GM12878 (cell line): ENCODE measurements at regions not wholly inside any gene's neighbourhood (a gene's known extent, or its start where the extent isn't known, plus 50 kb on each side); places are given as distances from the start of the nearest gene placed in this dataset.

Source experiments
- ATAC-seq: fragments of 200-7000 bp; cut with Tn5 transposase; 3 replicates; pipeline ENCODE4 v1.9.1; 2020; ENCODE audit warnings: mild to moderate bottlenecking, moderate library complexity
- BruUV-seq: library from RNA; stranded (reverse); fragments of 400-500 nt; replicated peaks from 2 replicates; lab custom pipeline; 2021; lab: Mats Ljungman, UMichigan
- CTCF ChIA-PET: fragments of 300-600 bp; sonication (Branson Sonifier 250); formaldehyde crosslinking; extraction: SDS; loops from one replicate; lab custom pipeline; 2021; ENCODE audit warnings: inconsistent platforms; lab: Yijun Ruan, JAX
- POLR2A ChIA-PET: fragments of 350-600 bp; formaldehyde crosslinking; extraction: SDS; loops from one replicate; lab custom pipeline; 2021; ENCODE audit warnings: inconsistent platforms; lab: Charles Lee
- RAD21 ChIA-PET: fragments of 300-600 bp; sonication (Branson Sonifier 250); formaldehyde crosslinking; loops from one replicate; lab custom pipeline; 2023; ENCODE audit warnings: antibody characterized with exemption; ENCODE audit not compliant: unreplicated experiment; lab: Charles Lee
- SMC1A ChIA-PET: fragments of 300-600 bp; sonication (Branson Sonifier 250); formaldehyde crosslinking; loops from one replicate; lab custom pipeline; 2023; ENCODE audit not compliant: unreplicated experiment, uncharacterized antibody; lab: Charles Lee
- DNase-seq: peaks from one replicate; pipeline ENCODE4 v3.0.0-alpha.2; 2011; ENCODE audit warnings: low read depth, low spot score
- FAIRE-seq: peaks from 3 replicates; lab custom pipeline; 2011; peaks lifted over from hg19 to GRCh38; lab: Jason Lieb, UNC
- H2AFZ ChIP-seq: 2 replicates; pipeline ENCODE4 v1.6.0; 2011; ENCODE audit warnings: low read depth, low read length, control low read depth; ENCODE audit not compliant: control insufficient read depth
- H3K27ac ChIP-seq: 2 replicates; pipeline ENCODE4 v1.5.1; 2011; ENCODE audit warnings: control low read depth; ENCODE audit not compliant: control insufficient read depth, insufficient read depth
- H3K27me3 ChIP-seq, 2 experiments: replicated peaks in 1 of 2; 2 replicates each; pipeline versions ENCODE4 v1.6.0 to v1.6.1; 2011; ENCODE audit warnings: low read length in 1 of 2; ENCODE audit not compliant: control insufficient read depth in 2 of 2, insufficient read depth in 2 of 2
- H3K36me3 ChIP-seq, 2 experiments: 2 replicates each; pipeline ENCODE4 v1.5.1; 2011; ENCODE audit warnings: low read length in 1 of 2; ENCODE audit not compliant: control insufficient read depth in 2 of 2, insufficient read depth in 2 of 2
- H3K4me1 ChIP-seq: 2 replicates; pipeline ENCODE4 v1.6.1; 2011; ENCODE audit warnings: mild to moderate bottlenecking, low read length, moderate library complexity, mixed read lengths; ENCODE audit not compliant: control insufficient read depth, insufficient read depth
- H3K4me2 ChIP-seq: 2 replicates; pipeline ENCODE4 v1.6.0; 2011; ENCODE audit warnings: control low read depth; ENCODE audit not compliant: control insufficient read depth, insufficient read depth
- H3K4me3 ChIP-seq: fragments of 200-600 bp; sonication (generic); 2 replicates; pipeline ENCODE4 v1.5.1; 2016
- H3K79me2 ChIP-seq: 2 replicates; pipeline ENCODE4 v1.6.0; 2011; ENCODE audit warnings: low read length; ENCODE audit not compliant: control insufficient read depth, insufficient read depth
- H3K9ac ChIP-seq: 2 replicates; pipeline ENCODE4 v1.8.0; 2011; ENCODE audit warnings: low read length, control low read depth, mixed read lengths; ENCODE audit not compliant: control insufficient read depth, insufficient read depth
- H3K9me3 ChIP-seq: replicated peaks from 3 replicates; pipeline ENCODE4 v1.5.1; 2011; ENCODE audit warnings: mild to moderate bottlenecking, low read length; ENCODE audit not compliant: control insufficient read depth, insufficient read depth
- H4K20me1 ChIP-seq: 2 replicates; pipeline ENCODE4 v1.6.0; 2011; ENCODE audit not compliant: control insufficient read depth, insufficient read depth
- BCL11A ChIP-seq: IDR thresholded peaks from 2 replicates; pipeline ENCODE4 v1.6.1; 2011; ENCODE audit warnings: low read depth, low read length
- CBX5 ChIP-seq: sonication (generic); IDR thresholded peaks from 2 replicates; pipeline ENCODE4 v1.6.1; 2016; ENCODE audit warnings: low read depth, moderate library complexity, mild to moderate bottlenecking, inconsistent platforms
- CREB1 ChIP-seq: IDR thresholded peaks from 2 replicates; pipeline ENCODE4 v1.6.1; 2012; ENCODE audit warnings: low read depth, mild to moderate bottlenecking, inconsistent platforms
- KDM1A ChIP-seq: fragments of 200-600 bp; sonication (generic); IDR thresholded peaks from 2 replicates; pipeline ENCODE4 v1.6.1; 2016; ENCODE audit warnings: borderline replicate concordance
- LARP7 ChIP-seq: fragments of 450-650 bp; IDR thresholded peaks from 2 replicates; pipeline ENCODE4 v1.6.1; 2017; ENCODE audit warnings: mild to moderate bottlenecking
- RELA ChIP-seq: fragments of 450-650 bp; IDR thresholded peaks from 2 replicates; pipeline ENCODE4 v1.8.0; 2014; ENCODE audit warnings: borderline replicate concordance; ENCODE audit not compliant: partially characterized antibody
- SMAD5 ChIP-seq: IDR thresholded peaks from 2 replicates; pipeline ENCODE4 v1.6.1; 2016; ENCODE audit warnings: antibody characterized with exemption, low read depth
- SP1 ChIP-seq: IDR thresholded peaks from one replicate; pipeline ENCODE4 v1.6.1; 2011; ENCODE audit warnings: low read depth, low read length
- SPI1 ChIP-seq: IDR thresholded peaks from 2 replicates; pipeline ENCODE4 v1.6.1; 2011; ENCODE audit warnings: low read depth, mild to moderate bottlenecking, low read length, moderate library complexity, borderline replicate concordance; ENCODE audit not compliant: insufficient read depth
- STAT3 ChIP-seq: IDR thresholded peaks from 2 replicates; pipeline ENCODE4 v1.6.1; 2011; ENCODE audit warnings: low read depth, low read length, improper control_type of control experiment
- TAF1 ChIP-seq: IDR thresholded peaks from 2 replicates; pipeline ENCODE4 v1.6.1; 2011; ENCODE audit warnings: mild to moderate bottlenecking, low read depth, low read length, borderline replicate concordance
- ZNF24 ChIP-seq: fragments of 450-650 bp; IDR thresholded peaks from 2 replicates; pipeline ENCODE4 v1.6.1; 2017; ENCODE audit warnings: antibody characterized with exemption, mild to moderate bottlenecking
- ZNF622 ChIP-seq: fragments of 450-650 bp; IDR thresholded peaks from 2 replicates; pipeline ENCODE4 v1.6.1; 2017; ENCODE audit warnings: mild to moderate bottlenecking, inconsistent platforms
- WGBS: methylation state at CpG from one replicate; pipeline ENCODE4 v1.1.6; 2016; ENCODE audit warnings: low lambda C conversion rate; ENCODE audit not compliant: insufficient replicate concordance, insufficient coverage; ENCODE audit errors: missing lambda C conversion rate; 5-methylcytosine and 5-hydroxymethylcytosine counted together
- in situ Hi-C: fragments of 300-500 bp; cut with MboI; formaldehyde crosslinking; loops from 9 replicates; pipeline ENCODE4 v1.14.3; 2018; ENCODE audit warnings: mixed read lengths
- intact Hi-C: fragments of 100-400 bp; cut with micrococcal nuclease; formaldehyde crosslinking; loops from one replicate; pipeline ENCODE4 v1.14.2; 2022; ENCODE audit not compliant: unreplicated experiment
- TF ChIP-seq, protein P1 (sequence below): IDR thresholded peaks from 2 replicates; pipeline ENCODE4 v1.6.1; 2011; ENCODE audit warnings: borderline replicate concordance, low read depth, mild to moderate bottlenecking, moderate library complexity, mixed read lengths, low read length; ENCODE audit not compliant: insufficient read depth; ENCODE audit errors: extremely low read length
- TF ChIP-seq, protein P2 (sequence below): IDR thresholded peaks from 2 replicates; pipeline ENCODE4 v1.6.1; 2012; ENCODE audit warnings: improper control_type of control experiment, low read depth, low read length; ENCODE audit not compliant: insufficient replicate concordance

DNA sequence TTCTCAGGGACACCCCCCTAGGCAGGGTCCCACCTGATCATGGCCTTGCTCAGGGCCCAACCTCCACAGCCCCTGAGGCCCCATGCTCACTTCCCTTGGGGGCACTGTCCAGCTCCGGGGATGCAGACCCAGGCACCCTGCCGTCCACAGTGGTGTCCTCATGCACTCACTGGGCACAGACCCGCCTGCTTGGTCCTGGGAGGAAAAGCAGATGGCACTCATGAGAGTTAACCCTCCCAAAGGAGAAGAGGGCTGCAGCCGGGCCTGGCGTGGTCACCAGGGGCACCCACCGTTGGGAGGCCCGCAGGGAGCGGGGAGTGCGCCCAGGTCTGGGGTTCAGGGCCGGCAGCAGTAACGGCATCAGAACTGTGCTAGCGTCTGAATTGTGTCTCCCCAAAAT, 1270.9 kb downstream of the BRD1 start:
- DNase-seq (no peak), ATAC-seq (no peak), FAIRE-seq (no peak)
- H3K9me3 ChIP-seq: peaks cover 2% of the 10 kb centered on the region; the same call in 1 of the 3 replicates
- BruUV-seq: no TSS peak
- no peaks in the 10 kb centered on the region for H3K36me3 ChIP-seq
- H3K9ac ChIP-seq: no peak overlapping the region
- no peaks in the 10 kb centered on the region for H3K79me2 ChIP-seq
- H3K4me1 ChIP-seq: no peaks in the 10 kb centered on the region
- ChIA-PET POLR2A (no interaction called here), SMC1A (no interaction called here), CTCF (no interaction called here), RAD21 (no interaction called here)
- no peak overlapping the region for H3K4me2 ChIP-seq
- in situ Hi-C loops: no loop called here
- H3K27ac ChIP-seq: no peak overlapping the region
- H4K20me1 ChIP-seq: no peaks in the 10 kb centered on the region
- no peak overlapping the region for H3K4me3 ChIP-seq
- H3K27me3 ChIP-seq: no peaks in the 10 kb centered on the region
- no peak overlapping the region for H2AFZ ChIP-seq
- 34% methylated on average over 11 of the region's 12 CpGs for WGBS
- intact Hi-C loops: no loop called here
- no peak for TF ChIP-seq BCL11A
- no peak for TF ChIP-seq LARP7
- no peak for TF ChIP-seq ZNF622
- TF ChIP-seq, protein P1, sequence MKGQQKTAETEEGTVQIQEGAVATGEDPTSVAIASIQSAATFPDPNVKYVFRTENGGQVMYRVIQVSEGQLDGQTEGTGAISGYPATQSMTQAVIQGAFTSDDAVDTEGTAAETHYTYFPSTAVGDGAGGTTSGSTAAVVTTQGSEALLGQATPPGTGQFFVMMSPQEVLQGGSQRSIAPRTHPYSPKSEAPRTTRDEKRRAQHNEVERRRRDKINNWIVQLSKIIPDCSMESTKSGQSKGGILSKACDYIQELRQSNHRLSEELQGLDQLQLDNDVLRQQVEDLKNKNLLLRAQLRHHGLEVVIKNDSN: no peak
- no peak for TF ChIP-seq STAT3
- TF ChIP-seq SPI1: no peak
- TF ChIP-seq, all 136 proteins: peak for 0

DNA sequence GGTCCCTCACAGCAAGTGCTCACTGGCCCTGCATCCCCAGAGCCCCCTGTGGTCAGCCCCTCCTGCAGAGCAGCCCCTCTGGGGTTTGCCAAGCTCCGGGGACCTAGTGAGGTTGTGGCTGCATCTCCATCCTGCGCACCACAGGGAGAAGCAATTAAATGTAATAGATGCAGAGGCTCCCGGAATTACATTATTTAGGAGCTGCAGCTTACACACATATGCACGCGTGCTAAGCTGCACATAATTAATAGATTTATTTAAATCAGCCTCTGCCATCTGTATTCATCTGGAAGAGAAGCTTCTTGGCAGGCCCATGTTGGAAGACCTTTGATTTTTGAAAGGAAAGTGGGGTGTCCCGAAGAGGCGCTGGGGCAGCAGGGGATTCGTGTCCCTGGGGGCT, 1271.5 kb downstream of the BRD1 start:
- no peaks in the 10 kb centered on the region for H3K27me3 ChIP-seq
- intact Hi-C loops (no loop called here), in situ Hi-C loops (no loop called here)
- POLR2A ChIA-PET: no interaction called here
- H3K36me3 ChIP-seq: no peaks in the 10 kb centered on the region
- no peak overlapping the region for H3K4me2 ChIP-seq
- no peak overlapping the region for H2AFZ ChIP-seq
- CTCF ChIA-PET: no interaction called here
- ATAC-seq (no peak), FAIRE-seq (no peak), DNase-seq (no peak)
- H3K4me3 ChIP-seq: no peak overlapping the region
- no peaks in the 10 kb centered on the region for H3K79me2 ChIP-seq
- H3K9ac ChIP-seq: no peak overlapping the region
- WGBS: 48% methylated on average over 8 of the region's 8 CpGs
- no peaks in the 10 kb centered on the region for H3K4me1 ChIP-seq
- SMC1A ChIA-PET: no interaction called here
- no peak overlapping the region for H3K27ac ChIP-seq
- no peaks in the 10 kb centered on the region for H4K20me1 ChIP-seq
- BruUV-seq: no TSS peak
- H3K9me3 ChIP-seq: peaks cover 2% of the 10 kb centered on the region; the same call in 1 of the 3 replicates
- RAD21 ChIA-PET: no interaction called here
- TF ChIP-seq KDM1A (no peak), SP1 (no peak), CBX5 (no peak), CREB1 (no peak), TAF1 (no peak), ZNF24 (no peak), RELA (no peak), SMAD5 (no peak)
- TF ChIP-seq, protein P2, sequence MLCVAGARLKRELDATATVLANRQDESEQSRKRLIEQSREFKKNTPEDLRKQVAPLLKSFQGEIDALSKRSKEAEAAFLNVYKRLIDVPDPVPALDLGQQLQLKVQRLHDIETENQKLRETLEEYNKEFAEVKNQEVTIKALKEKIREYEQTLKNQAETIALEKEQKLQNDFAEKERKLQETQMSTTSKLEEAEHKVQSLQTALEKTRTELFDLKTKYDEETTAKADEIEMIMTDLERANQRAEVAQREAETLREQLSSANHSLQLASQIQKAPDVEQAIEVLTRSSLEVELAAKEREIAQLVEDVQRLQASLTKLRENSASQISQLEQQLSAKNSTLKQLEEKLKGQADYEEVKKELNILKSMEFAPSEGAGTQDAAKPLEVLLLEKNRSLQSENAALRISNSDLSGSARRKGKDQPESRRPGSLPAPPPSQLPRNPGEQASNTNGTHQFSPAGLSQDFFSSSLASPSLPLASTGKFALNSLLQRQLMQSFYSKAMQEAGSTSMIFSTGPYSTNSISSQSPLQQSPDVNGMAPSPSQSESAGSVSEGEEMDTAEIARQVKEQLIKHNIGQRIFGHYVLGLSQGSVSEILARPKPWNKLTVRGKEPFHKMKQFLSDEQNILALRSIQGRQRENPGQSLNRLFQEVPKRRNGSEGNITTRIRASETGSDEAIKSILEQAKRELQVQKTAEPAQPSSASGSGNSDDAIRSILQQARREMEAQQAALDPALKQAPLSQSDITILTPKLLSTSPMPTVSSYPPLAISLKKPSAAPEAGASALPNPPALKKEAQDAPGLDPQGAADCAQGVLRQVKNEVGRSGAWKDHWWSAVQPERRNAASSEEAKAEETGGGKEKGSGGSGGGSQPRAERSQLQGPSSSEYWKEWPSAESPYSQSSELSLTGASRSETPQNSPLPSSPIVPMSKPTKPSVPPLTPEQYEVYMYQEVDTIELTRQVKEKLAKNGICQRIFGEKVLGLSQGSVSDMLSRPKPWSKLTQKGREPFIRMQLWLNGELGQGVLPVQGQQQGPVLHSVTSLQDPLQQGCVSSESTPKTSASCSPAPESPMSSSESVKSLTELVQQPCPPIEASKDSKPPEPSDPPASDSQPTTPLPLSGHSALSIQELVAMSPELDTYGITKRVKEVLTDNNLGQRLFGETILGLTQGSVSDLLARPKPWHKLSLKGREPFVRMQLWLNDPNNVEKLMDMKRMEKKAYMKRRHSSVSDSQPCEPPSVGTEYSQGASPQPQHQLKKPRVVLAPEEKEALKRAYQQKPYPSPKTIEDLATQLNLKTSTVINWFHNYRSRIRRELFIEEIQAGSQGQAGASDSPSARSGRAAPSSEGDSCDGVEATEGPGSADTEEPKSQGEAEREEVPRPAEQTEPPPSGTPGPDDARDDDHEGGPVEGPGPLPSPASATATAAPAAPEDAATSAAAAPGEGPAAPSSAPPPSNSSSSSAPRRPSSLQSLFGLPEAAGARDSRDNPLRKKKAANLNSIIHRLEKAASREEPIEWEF: no peak
